HG02870 (cell line): ENCODE measurements at regions not wholly inside any gene's neighbourhood (a gene's known extent, or its start where the extent isn't known, plus 50 kb on each side); places are given as distances from the start of the nearest gene placed in this dataset.
"Not testable (repeated sequence)": the region's sequence is repeated elsewhere in the genome, so short reads cannot be mapped to it uniquely, and the experiment has no call there.

Experiments
- ATAC-seq: cut with Tn5 transposase; IDR thresholded peaks from one replicate; pipeline ENCODE4 v1.9.1; 2021; ENCODE audit warnings: mild to moderate bottlenecking, moderate library complexity; ENCODE audit not compliant: unreplicated experiment

- peak; percentile 56 for ATAC-seq
Observed at GRCh38 chr6:135129136-135129856, 51.8 kb upstream of the MYB start.

GRCh38 chr6:135128268-135128914 is 52.7 kb upstream of the MYB start:
- ATAC-seq: peak; percentile 91

- no peak for ATAC-seq
Observed at GRCh38 chr6:135126729-135127128, 54.4 kb upstream of the MYB start.

GRCh38 chr6:135126034-135126433 is 55.1 kb upstream of the MYB start:
- no peak for ATAC-seq

- no peak for ATAC-seq
Observed at GRCh38 chr6:135121434-135121833, 59.7 kb upstream of the MYB start.

- ATAC-seq: no peak
Observed at GRCh38 chr6:135118134-135118730, 62.9 kb upstream of the MYB start.

- peak; percentile 29 for ATAC-seq
Observed at GRCh38 chr6:135117413-135117968, 62.9 kb upstream of the HBS1L start.

- ATAC-seq: no peak
Observed at GRCh38 chr6:135116571-135116970, 61.9 kb upstream of the HBS1L start.

GRCh38 chr6:135115834-135116233 is 61.2 kb upstream of the HBS1L start:
- no peak for ATAC-seq

- ATAC-seq: no peak
Observed at GRCh38 chr6:135115411-135115810, 60.8 kb upstream of the HBS1L start.

- peak; percentile 77 for ATAC-seq
Observed at GRCh38 chr6:135114355-135115145, 59.9 kb upstream of the HBS1L start.

- ATAC-seq: no peak
Observed at GRCh38 chr6:135113860-135114259, 59.2 kb upstream of the HBS1L start.

GRCh38 chr6:135112951-135113350 is 58.3 kb upstream of the HBS1L start:
- ATAC-seq: not testable (repeated sequence)

GRCh38 chr6:135110261-135110781 is 55.7 kb upstream of the HBS1L start:
- not testable (repeated sequence) for ATAC-seq

GRCh38 chr6:135109761-135110160 is 55.1 kb upstream of the HBS1L start:
- ATAC-seq: no peak

- no peak for ATAC-seq
Observed at GRCh38 chr6:135108692-135109091, 54.1 kb upstream of the HBS1L start.

GRCh38 chr6:135106611-135107010 is 52.0 kb upstream of the HBS1L start:
- ATAC-seq: no peak

GRCh38 chr6:135105710-135106109 is 51.1 kb upstream of the HBS1L start:
- ATAC-seq: no peak

- no peak for ATAC-seq
Observed at GRCh38 chr6:135105299-135105698, 50.7 kb upstream of the HBS1L start.
